CD8-positive, alpha-beta memory T cell (primary cell): ENCODE measurements at regions not wholly inside any gene's neighbourhood (a gene's known extent, or its start where the extent isn't known, plus 50 kb on each side); places are given as distances from the start of the nearest gene placed in this dataset.

Experiments used
- CTCF ChIA-PET: fragments of 350-600 bp; sonication (Branson Sonifier 250); formaldehyde crosslinking; loops from one replicate; lab custom pipeline; 2021; ENCODE audit warnings: antibody characterized with exemption; lab: Charles Lee
- POLR2A ChIA-PET: fragments of 350-600 bp; sonication (Branson Sonifier 250); formaldehyde crosslinking; loops from one replicate; lab custom pipeline; 2021; ENCODE audit warnings: antibody characterized with exemption; lab: Charles Lee
- DNase-seq, 5 donors: peaks; one replicate each; pipeline versions ENCODE4 v3.0.0 to v3.0.0-alpha.2; 2020 to 2022; ENCODE audit warnings: mixed read lengths in 1 of 5
- H3K27ac ChIP-seq: one replicate; pipeline ENCODE4 v1.7.0; 2013; ENCODE audit warnings: low read depth, mild to moderate bottlenecking, low read length, moderate library complexity
- H3K27me3 ChIP-seq: 2 replicates; pipeline ENCODE4 v1.7.0; 2013; ENCODE audit warnings: low read length, mild to moderate bottlenecking; ENCODE audit not compliant: insufficient read depth, poor library complexity, severe bottlenecking
- H3K36me3 ChIP-seq: 2 replicates; pipeline ENCODE4 v1.7.0; 2013; ENCODE audit warnings: mild to moderate bottlenecking, low read length, moderate library complexity; ENCODE audit not compliant: insufficient read depth
- H3K4me1 ChIP-seq: 2 replicates; pipeline ENCODE4 v1.7.0; 2013; ENCODE audit warnings: mild to moderate bottlenecking, low read length, moderate library complexity; ENCODE audit not compliant: insufficient read depth
- H3K4me3 ChIP-seq: 2 replicates; pipeline ENCODE4 v1.7.0; 2013; ENCODE audit warnings: mild to moderate bottlenecking, low read length
- H3K9me3 ChIP-seq: 2 replicates; pipeline ENCODE4 v1.7.0; 2013; ENCODE audit warnings: mild to moderate bottlenecking, low read length
- H3K27ac Mint-ChIP-seq, 8 donors: one replicate each; pipeline ENCODE4 v1.8.0; 2020 to 2021; ENCODE audit warnings: mixed read lengths in 8 of 8, mild to moderate bottlenecking in 6 of 8, inconsistent platforms in 3 of 8, moderate library complexity in 3 of 8
- H3K27me3 Mint-ChIP-seq, 2 donors: one replicate each; pipeline ENCODE4 v1.8.0; 2020 to 2021; ENCODE audit warnings: mixed read lengths in 2 of 2, mild to moderate bottlenecking in 1 of 2, moderate library complexity in 1 of 2
- H3K36me3 Mint-ChIP-seq, 3 donors: one replicate each; pipeline ENCODE4 v1.8.0; 2020 to 2021; ENCODE audit warnings: mixed read lengths in 3 of 3, inconsistent platforms in 1 of 3, mild to moderate bottlenecking in 1 of 3
- H3K4me1 Mint-ChIP-seq, 3 donors: one replicate each; pipeline ENCODE4 v1.8.0; 2020 to 2021; ENCODE audit warnings: mixed read lengths in 3 of 3, inconsistent platforms in 1 of 3, mild to moderate bottlenecking in 1 of 3
- H3K4me3 Mint-ChIP-seq, 7 donors: one replicate each; pipeline ENCODE4 v1.8.0; 2020 to 2021; ENCODE audit warnings: mixed read lengths in 7 of 7, mild to moderate bottlenecking in 6 of 7, moderate library complexity in 4 of 7, inconsistent platforms in 2 of 7
- H3K9me3 Mint-ChIP-seq, 5 donors: one replicate each; pipeline ENCODE4 v1.8.0; 2020 to 2022; ENCODE audit warnings: mixed read lengths in 5 of 5, mild to moderate bottlenecking in 3 of 5, moderate library complexity in 2 of 5, inconsistent platforms in 1 of 5

DNA sequence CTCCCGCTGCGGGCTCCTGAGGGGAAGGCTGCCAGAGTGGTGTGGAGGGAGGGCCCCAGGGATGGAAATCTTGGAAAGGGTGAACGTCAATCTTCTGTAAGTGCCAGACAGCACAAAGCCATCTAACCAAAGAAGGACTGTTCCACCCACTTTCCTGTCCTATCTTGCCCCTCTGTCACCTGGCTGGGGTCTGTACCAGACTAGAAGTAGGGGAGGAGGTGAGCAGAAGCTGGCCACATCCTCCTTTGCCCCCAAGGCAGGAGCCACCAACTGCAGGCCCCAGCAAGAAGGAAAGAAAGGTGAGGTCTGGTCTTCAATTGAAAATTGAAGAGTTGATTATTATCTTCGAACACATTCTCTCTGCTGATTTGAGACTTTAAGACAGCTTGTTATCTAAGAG, 214.4 kb upstream of the LEF1 start:
- Mint-ChIP-seq H3K27me3 (peaks cover 11 to 19% of the 10 kb centered on the region in 2 donors), H3K36me3 (no peaks in the 10 kb centered on the region), H3K4me1 (no peaks in the 10 kb centered on the region), H3K27ac (no peak overlapping the region), H3K9me3 (peaks cover 0 to 2% (median 0%) of the 10 kb centered on the region in 5 donors), H3K4me3 (no peak overlapping the region)
- POLR2A ChIA-PET: no interaction called here
- Histone ChIP-seq H3K27me3 (no peaks in the 10 kb centered on the region), H3K4me3 (no peak overlapping the region), H3K36me3 (no peaks in the 10 kb centered on the region), H3K27ac (no peak overlapping the region), H3K9me3 (no peaks in the 10 kb centered on the region), H3K4me1 (no peaks in the 10 kb centered on the region)
- CTCF ChIA-PET: no interaction called here
- DNase-seq: no peak

DNA sequence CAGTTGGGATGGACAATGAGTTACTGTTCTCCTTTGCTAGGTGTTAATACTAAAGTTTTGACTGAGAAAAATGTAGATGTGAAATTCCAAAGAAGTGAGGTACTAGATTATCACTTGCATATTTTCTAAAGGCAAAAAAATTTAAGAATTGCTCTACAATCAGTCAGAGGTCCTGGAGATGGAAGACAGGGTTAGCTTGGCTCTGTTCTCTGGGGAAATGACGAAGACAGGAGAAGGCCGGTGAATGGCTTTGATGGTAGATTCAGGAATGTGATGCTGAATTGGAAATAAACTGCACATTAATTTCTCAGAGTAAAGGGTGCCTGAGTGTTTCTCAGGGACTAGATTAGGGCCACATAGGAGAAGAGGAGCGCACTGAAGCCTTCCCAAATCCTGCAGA, 214.0 kb upstream of the LEF1 start:
- Histone ChIP-seq H3K4me1 (no peaks in the 10 kb centered on the region), H3K36me3 (no peaks in the 10 kb centered on the region), H3K4me3 (no peak overlapping the region), H3K27ac (no peak overlapping the region), H3K27me3 (no peaks in the 10 kb centered on the region), H3K9me3 (no peaks in the 10 kb centered on the region)
- DNase-seq: no peak
- peaks cover 11 to 21% of the 10 kb centered on the region in 2 donors for H3K27me3 Mint-ChIP-seq
- POLR2A ChIA-PET: no interaction called here
- no peaks in the 10 kb centered on the region for H3K4me1 Mint-ChIP-seq
- no peak overlapping the region for H3K4me3 Mint-ChIP-seq
- H3K9me3 Mint-ChIP-seq: peaks cover 0 to 2% (median 0%) of the 10 kb centered on the region in 5 donors
- H3K36me3 Mint-ChIP-seq: no peaks in the 10 kb centered on the region
- H3K27ac Mint-ChIP-seq: no peak overlapping the region
- CTCF ChIA-PET: no interaction called here

GRCh38 chr4:108378164-108378563, 209.4 kb upstream of the LEF1 start:
- peaks cover 0 to 2% (median 0%) of the 10 kb centered on the region in 5 donors for H3K9me3 Mint-ChIP-seq
- POLR2A ChIA-PET: no interaction called here

GRCh38 chr4:108377021-108377420, 208.3 kb upstream of the LEF1 start:
- Mint-ChIP-seq H3K9me3 (peaks cover 0 to 2% (median 0%) of the 10 kb centered on the region in 5 donors), H3K27me3 (peaks cover 6 to 30% of the 10 kb centered on the region in 2 donors), H3K4me3 (no peak overlapping the region), H3K27ac (no peak overlapping the region), H3K4me1 (peaks cover 12 to 17% (median 12%) of the 10 kb centered on the region in 3 donors), H3K36me3 (no peaks in the 10 kb centered on the region)
- Histone ChIP-seq H3K4me1 (peaks cover 14% of the 10 kb centered on the region), H3K27me3 (no peaks in the 10 kb centered on the region), H3K4me3 (no peak overlapping the region), H3K9me3 (no peaks in the 10 kb centered on the region), H3K36me3 (no peaks in the 10 kb centered on the region), H3K27ac (no peak overlapping the region)
- ChIA-PET CTCF (no interaction called here), POLR2A (no interaction called here)
- no peak for DNase-seq

More at GRCh38 chr4:108378164-108378563, 209.4 kb upstream of the LEF1 start:
- no peaks in the 10 kb centered on the region for H3K27me3 ChIP-seq
- DNase-seq: no peak
- Mint-ChIP-seq H3K27me3 (peaks cover 12 to 29% of the 10 kb centered on the region in 2 donors), H3K36me3 (no peaks in the 10 kb centered on the region), H3K4me3 (no peak overlapping the region), H3K27ac (no peak overlapping the region), H3K4me1 (peaks cover 3 to 6% (median 4%) of the 10 kb centered on the region in 3 donors)
- peaks cover 3% of the 10 kb centered on the region for H3K4me1 ChIP-seq
- no peak overlapping the region for H3K27ac ChIP-seq
- no peaks in the 10 kb centered on the region for H3K36me3 ChIP-seq
- CTCF ChIA-PET: no interaction called here
- H3K9me3 ChIP-seq: no peaks in the 10 kb centered on the region
- no peak overlapping the region for H3K4me3 ChIP-seq

DNA sequence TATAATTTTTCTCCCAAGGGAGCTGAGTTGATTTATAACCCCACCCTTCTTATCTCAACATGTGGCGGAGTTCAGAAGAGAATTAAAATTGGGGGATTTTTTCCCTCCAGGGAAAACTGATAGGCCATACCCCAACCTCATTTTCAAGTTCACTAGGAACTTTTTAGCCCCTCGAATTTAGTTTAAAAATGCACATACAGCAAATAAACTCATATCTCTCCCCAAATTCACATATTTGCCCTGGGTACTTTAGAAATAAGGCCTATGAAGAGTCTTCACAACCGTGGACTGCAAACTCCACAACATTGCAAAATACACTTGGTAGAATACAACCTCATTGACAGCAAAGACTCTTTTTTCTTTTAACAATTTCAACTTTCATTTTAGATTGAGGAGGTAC, 206.7 kb upstream of the LEF1 start:
- peaks cover 10 to 46% of the 10 kb centered on the region in 2 donors for H3K27me3 Mint-ChIP-seq
- H3K27ac Mint-ChIP-seq: no peak overlapping the region
- H3K9me3 ChIP-seq: no peaks in the 10 kb centered on the region
- no peak overlapping the region for H3K27ac ChIP-seq
- H3K36me3 ChIP-seq: no peaks in the 10 kb centered on the region
- H3K27me3 ChIP-seq: no peaks in the 10 kb centered on the region
- no peak overlapping the region for H3K4me3 ChIP-seq
- DNase-seq: no peak
- peaks cover 0 to 2% (median 0%) of the 10 kb centered on the region in 5 donors for H3K9me3 Mint-ChIP-seq
- H3K4me3 Mint-ChIP-seq: no peak overlapping the region
- peaks cover 23 to 32% (median 26%) of the 10 kb centered on the region in 3 donors for H3K4me1 Mint-ChIP-seq
- no peaks in the 10 kb centered on the region for H3K36me3 Mint-ChIP-seq
- POLR2A ChIA-PET: no interaction called here
- H3K4me1 ChIP-seq: peaks cover 30% of the 10 kb centered on the region
- CTCF ChIA-PET: no interaction called here

GRCh38 chr4:108372681-108373080, 203.9 kb upstream of the LEF1 start:
- CTCF ChIA-PET: no interaction called here

GRCh38 chr4:108371282-108371681, 202.6 kb upstream of the LEF1 start:
- peak overlapping the region in 3 of 7 donors; percentile 1 to 23 (median 8) for H3K4me3 Mint-ChIP-seq
- Histone ChIP-seq H3K27ac (no peak overlapping the region), H3K9me3 (no peaks in the 10 kb centered on the region), H3K36me3 (no peaks in the 10 kb centered on the region), H3K4me3 (no peak overlapping the region), H3K4me1 (peaks cover 31% of the 10 kb centered on the region), H3K27me3 (no peaks in the 10 kb centered on the region)
- ChIA-PET CTCF (no interaction called here), POLR2A (no interaction called here)
- no peak overlapping the region for H3K27ac Mint-ChIP-seq
- peaks cover 0 to 3% (median 0%) of the 10 kb centered on the region in 3 donors for H3K36me3 Mint-ChIP-seq
- peaks cover 35 to 44% (median 36%) of the 10 kb centered on the region in 3 donors for H3K4me1 Mint-ChIP-seq
- H3K27me3 Mint-ChIP-seq: peaks cover 28 to 52% of the 10 kb centered on the region in 2 donors
- DNase-seq: no peak
- H3K9me3 Mint-ChIP-seq: no peaks in the 10 kb centered on the region

More at GRCh38 chr4:108372681-108373080, 203.9 kb upstream of the LEF1 start:
- no peaks in the 10 kb centered on the region for H3K36me3 Mint-ChIP-seq
- H3K27ac Mint-ChIP-seq: peak overlapping the region in 4 of 8 donors; percentile 30 to 68 (median 62)
- Histone ChIP-seq H3K4me1 (peaks cover 31% of the 10 kb centered on the region), H3K9me3 (no peaks in the 10 kb centered on the region), H3K27ac (no peak overlapping the region), H3K27me3 (no peaks in the 10 kb centered on the region), H3K4me3 (no peak overlapping the region), H3K36me3 (no peaks in the 10 kb centered on the region)
- POLR2A ChIA-PET: no interaction called here
- peak overlapping the region in 5 of 7 donors; percentile 22 to 62 (median 44) for H3K4me3 Mint-ChIP-seq
- H3K4me1 Mint-ChIP-seq: peaks cover 35 to 44% (median 36%) of the 10 kb centered on the region in 3 donors
- no peaks in the 10 kb centered on the region for H3K9me3 Mint-ChIP-seq
- peak in 3 of 5 donors; percentile 1 to 42 (median 25) for DNase-seq
- H3K27me3 Mint-ChIP-seq: peaks cover 30 to 55% of the 10 kb centered on the region in 2 donors

- Mint-ChIP-seq H3K27ac (peak overlapping the region in 3 of 8 donors; percentile 20 to 90 (median 36)), H3K36me3 (peaks cover 0 to 4% (median 0%) of the 10 kb centered on the region in 3 donors), H3K4me3 (peak overlapping the region; percentile 28 to 91 (median 78)), H3K4me1 (peaks cover 35 to 44% (median 36%) of the 10 kb centered on the region in 3 donors), H3K9me3 (no peaks in the 10 kb centered on the region), H3K27me3 (peaks cover 25 to 53% of the 10 kb centered on the region in 2 donors)
- Histone ChIP-seq H3K27ac (no peak overlapping the region), H3K4me1 (peaks cover 31% of the 10 kb centered on the region), H3K36me3 (no peaks in the 10 kb centered on the region), H3K27me3 (no peaks in the 10 kb centered on the region), H3K4me3 (peak overlapping the region; percentile 10), H3K9me3 (no peaks in the 10 kb centered on the region)
- POLR2A ChIA-PET: no interaction called here
- peak in 2 of 5 donors; percentile 17 to 49 for DNase-seq
- CTCF ChIA-PET: interaction anchor here (1.4 kb wide), 1 partner anchor 15 kb away, joined by 3 read pairs; no protein-coding TSS in a partner anchor
Measured at GRCh38 chr4:108370291-108371141, 201.8 kb upstream of the LEF1 start.
